Activated CD8-positive, alpha-beta T cell treated with anti-CD3 and anti-CD28 coated beads for 36 hours (primary cell): ENCODE measurements at regions not wholly inside any gene's neighbourhood (a gene's known extent, or its start where the extent isn't known, plus 50 kb on each side); places are given as distances from the start of the nearest gene placed in this dataset.

Source experiments
- ATAC-seq: fragments of 200-7000 bp; cut with Tn5 transposase; one replicate; pipeline ENCODE4 v1.10.0; 2021; ENCODE audit warnings: mild to moderate bottlenecking, moderate library complexity
- CTCF ChIA-PET: fragments of 350-600 bp; sonication (Branson Sonifier 250); formaldehyde crosslinking; loops from one replicate; lab custom pipeline; 2021; ENCODE audit warnings: antibody characterized with exemption; lab: Charles Lee
- POLR2A ChIA-PET: fragments of 350-600 bp; sonication (Branson Sonifier 250); formaldehyde crosslinking; loops from one replicate; lab custom pipeline; 2021; ENCODE audit warnings: antibody characterized with exemption; lab: Charles Lee
- DNase-seq: peaks from one replicate; pipeline ENCODE4 v3.0.0-alpha.2; 2020
- H3K27ac Mint-ChIP-seq: one replicate; pipeline ENCODE4 v1.8.0; 2021; ENCODE audit warnings: mild to moderate bottlenecking, mixed read lengths
- H3K27me3 Mint-ChIP-seq: one replicate; pipeline ENCODE4 v1.8.0; 2021; ENCODE audit warnings: mixed read lengths
- H3K36me3 Mint-ChIP-seq: one replicate; pipeline ENCODE4 v1.8.0; 2021; ENCODE audit warnings: low read depth, mixed read lengths
- H3K4me1 Mint-ChIP-seq: one replicate; pipeline ENCODE4 v1.8.0; 2021; ENCODE audit warnings: low read depth, mixed read lengths
- H3K4me3 Mint-ChIP-seq: one replicate; pipeline ENCODE4 v1.8.0; 2021; ENCODE audit warnings: mild to moderate bottlenecking, moderate library complexity, mixed read lengths
- H3K9me3 Mint-ChIP-seq: one replicate; pipeline ENCODE4 v1.8.0; 2021; ENCODE audit warnings: mixed read lengths
- intact Hi-C: fragments of 100-400 bp; cut with micrococcal nuclease; formaldehyde crosslinking; loops from one replicate; pipeline ENCODE4 v1.10.0; 2022
- TF ChIP-seq, protein P1 (sequence below): fragments of 200-600 bp; IDR thresholded peaks from one replicate; pipeline ENCODE4 v1.8.0; 2022; ENCODE audit warnings: antibody characterized with exemption, mild to moderate bottlenecking

DNA sequence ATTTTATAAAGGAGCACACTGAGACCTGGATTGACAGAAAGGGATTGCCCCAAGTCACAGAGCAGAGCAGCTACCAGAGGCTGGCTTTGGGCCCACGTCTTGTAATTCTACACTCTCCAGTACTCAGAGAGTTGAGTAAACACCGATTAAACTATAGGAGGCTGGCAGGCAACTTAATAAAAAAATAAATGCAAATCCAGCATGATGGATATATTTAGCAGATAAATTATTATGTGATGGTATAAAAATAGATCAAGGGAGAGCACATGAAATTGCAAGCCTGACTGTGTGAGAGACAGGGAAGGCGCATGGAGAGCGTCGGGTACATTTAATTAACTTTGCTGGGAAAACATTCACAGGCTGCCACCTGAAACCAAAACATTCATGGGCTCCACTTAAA is 87.7 kb upstream of the CCL2 start:
- intact Hi-C loops = no loop called here
- Mint-ChIP-seq H3K4me3 (no peak overlapping the region), H3K36me3 (no peaks in the 10 kb centered on the region), H3K9me3 (no peaks in the 10 kb centered on the region), H3K27me3 (peaks cover 13% of the 10 kb centered on the region), H3K4me1 (peaks cover 1% of the 10 kb centered on the region), H3K27ac (no peak overlapping the region)
- TF ChIP-seq, protein P1, sequence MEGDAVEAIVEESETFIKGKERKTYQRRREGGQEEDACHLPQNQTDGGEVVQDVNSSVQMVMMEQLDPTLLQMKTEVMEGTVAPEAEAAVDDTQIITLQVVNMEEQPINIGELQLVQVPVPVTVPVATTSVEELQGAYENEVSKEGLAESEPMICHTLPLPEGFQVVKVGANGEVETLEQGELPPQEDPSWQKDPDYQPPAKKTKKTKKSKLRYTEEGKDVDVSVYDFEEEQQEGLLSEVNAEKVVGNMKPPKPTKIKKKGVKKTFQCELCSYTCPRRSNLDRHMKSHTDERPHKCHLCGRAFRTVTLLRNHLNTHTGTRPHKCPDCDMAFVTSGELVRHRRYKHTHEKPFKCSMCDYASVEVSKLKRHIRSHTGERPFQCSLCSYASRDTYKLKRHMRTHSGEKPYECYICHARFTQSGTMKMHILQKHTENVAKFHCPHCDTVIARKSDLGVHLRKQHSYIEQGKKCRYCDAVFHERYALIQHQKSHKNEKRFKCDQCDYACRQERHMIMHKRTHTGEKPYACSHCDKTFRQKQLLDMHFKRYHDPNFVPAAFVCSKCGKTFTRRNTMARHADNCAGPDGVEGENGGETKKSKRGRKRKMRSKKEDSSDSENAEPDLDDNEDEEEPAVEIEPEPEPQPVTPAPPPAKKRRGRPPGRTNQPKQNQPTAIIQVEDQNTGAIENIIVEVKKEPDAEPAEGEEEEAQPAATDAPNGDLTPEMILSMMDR = no peak
- CTCF ChIA-PET = interaction anchor here (1.2 to 6.0 kb wide), 3 partner anchors 8 to 194 kb away, joined by 3 to 40 read pairs (median 3); partner anchors contain the start of gene CCL1
- ATAC-seq = no peak
- no peak for DNase-seq
- POLR2A ChIA-PET = no interaction called here

DNA sequence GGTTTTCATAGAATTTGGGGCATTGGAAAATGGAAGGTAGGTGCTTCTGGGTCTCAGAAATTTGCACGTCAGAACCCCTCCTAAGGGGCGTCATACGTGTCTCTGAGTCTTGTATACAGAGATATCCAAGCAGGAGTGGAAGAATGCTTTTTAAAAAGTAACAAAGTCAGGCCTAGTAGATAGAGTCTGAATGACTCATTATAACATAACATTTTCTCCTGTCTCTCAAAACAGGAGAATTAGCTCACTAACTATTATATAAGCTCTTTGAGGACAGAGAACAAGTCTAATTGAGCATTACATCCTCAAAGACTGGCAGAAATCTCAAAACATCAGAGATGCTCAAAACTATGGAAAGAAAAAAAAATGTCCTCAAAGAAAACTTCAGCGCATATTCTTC is 86.1 kb upstream of the CCL2 start:
- Mint-ChIP-seq H3K4me3 (no peak overlapping the region), H3K4me1 (peaks cover 1% of the 10 kb centered on the region), H3K36me3 (no peaks in the 10 kb centered on the region), H3K27me3 (peaks cover 13% of the 10 kb centered on the region), H3K9me3 (no peaks in the 10 kb centered on the region), H3K27ac (no peak overlapping the region)
- ATAC-seq = no peak
- ChIA-PET POLR2A (no interaction called here), CTCF (interaction anchor here (6.0 kb wide), 1 partner anchor 192 kb away, joined by 40 read pairs; the partner anchor contains the start of gene CCL1)
- no peak for DNase-seq
- TF ChIP-seq, protein P1 = no peak
- intact Hi-C loops = no loop called here

DNA sequence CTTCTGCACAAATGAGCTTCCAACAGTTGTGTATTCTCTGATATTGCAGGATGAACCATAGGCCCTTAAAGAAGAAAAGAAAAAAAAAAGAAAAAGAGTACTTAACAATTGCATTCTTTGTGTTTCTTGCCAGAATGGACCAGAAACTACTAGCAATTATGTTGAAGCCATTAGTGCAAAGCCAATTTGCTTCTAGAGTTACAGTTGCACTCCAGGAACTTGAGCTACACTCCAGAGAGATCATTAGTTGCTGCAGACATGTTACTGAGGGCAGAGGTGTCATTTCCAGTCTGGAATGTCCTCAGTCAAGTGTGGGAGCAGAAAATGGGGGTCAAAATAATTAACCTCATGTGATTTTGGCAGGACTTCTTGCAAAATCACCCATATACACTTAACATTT is 85.6 kb upstream of the CCL2 start:
- CTCF ChIA-PET = interaction anchor here (2.6 to 6.0 kb wide), 2 partner anchors 12 to 191 kb away, joined by 7 to 40 read pairs; partner anchors contain the start of gene CCL1
- H3K4me3 Mint-ChIP-seq = no peak overlapping the region
- peaks cover 10% of the 10 kb centered on the region for H3K27me3 Mint-ChIP-seq
- ATAC-seq = no peak
- TF ChIP-seq, protein P1 = no peak
- H3K9me3 Mint-ChIP-seq = no peaks in the 10 kb centered on the region
- POLR2A ChIA-PET = no interaction called here
- DNase-seq = no peak
- H3K27ac Mint-ChIP-seq = no peak overlapping the region
- intact Hi-C loops = no loop called here
- peaks cover 1% of the 10 kb centered on the region for H3K4me1 Mint-ChIP-seq
- no peaks in the 10 kb centered on the region for H3K36me3 Mint-ChIP-seq

DNA sequence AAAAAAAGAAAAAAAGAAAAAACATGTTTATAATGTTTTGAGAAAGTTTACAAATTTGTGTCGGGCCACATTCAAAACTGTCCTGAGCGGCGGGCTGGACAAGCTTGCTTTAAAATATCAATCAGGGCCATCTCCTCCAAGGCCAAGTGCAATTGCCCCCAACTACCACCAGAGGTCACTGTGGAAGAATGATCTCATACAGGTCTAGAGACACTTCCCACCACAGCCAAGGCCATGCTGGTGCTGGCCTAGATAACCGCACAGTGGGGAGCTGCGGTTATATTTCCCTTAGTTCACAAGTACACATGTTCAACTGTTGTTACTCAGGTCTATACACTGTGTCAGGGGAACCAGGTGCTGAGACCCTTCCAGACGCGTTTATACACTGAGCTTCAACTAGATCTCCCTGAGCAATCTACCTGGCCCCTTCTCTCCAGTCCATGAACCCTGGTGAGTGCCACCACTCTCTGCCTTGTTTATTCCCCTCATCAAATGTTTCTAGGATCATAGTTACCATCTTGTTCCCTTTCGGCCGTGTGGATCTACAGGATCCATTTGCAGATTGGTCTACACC is 83.8 kb upstream of the CCL2 start:
- H3K4me3 Mint-ChIP-seq = no peak overlapping the region
- TF ChIP-seq, protein P1 = peak; percentile 88
- CTCF ChIA-PET = interaction anchor here (0.6 to 6.0 kb wide), 29 partner anchors 10 to 206 kb away, joined by 3 to 40 read pairs (median 4); partner anchors contain the start of gene CCL1
- H3K27ac Mint-ChIP-seq = no peak overlapping the region
- intact Hi-C loops = no loop called here
- no peaks in the 10 kb centered on the region for H3K36me3 Mint-ChIP-seq
- H3K27me3 Mint-ChIP-seq = no peaks in the 10 kb centered on the region
- DNase-seq (peak; percentile 77), ATAC-seq (peak; percentile 83)
- no peaks in the 10 kb centered on the region for H3K9me3 Mint-ChIP-seq
- peaks cover 1% of the 10 kb centered on the region for H3K4me1 Mint-ChIP-seq
- POLR2A ChIA-PET = no interaction called here

DNA sequence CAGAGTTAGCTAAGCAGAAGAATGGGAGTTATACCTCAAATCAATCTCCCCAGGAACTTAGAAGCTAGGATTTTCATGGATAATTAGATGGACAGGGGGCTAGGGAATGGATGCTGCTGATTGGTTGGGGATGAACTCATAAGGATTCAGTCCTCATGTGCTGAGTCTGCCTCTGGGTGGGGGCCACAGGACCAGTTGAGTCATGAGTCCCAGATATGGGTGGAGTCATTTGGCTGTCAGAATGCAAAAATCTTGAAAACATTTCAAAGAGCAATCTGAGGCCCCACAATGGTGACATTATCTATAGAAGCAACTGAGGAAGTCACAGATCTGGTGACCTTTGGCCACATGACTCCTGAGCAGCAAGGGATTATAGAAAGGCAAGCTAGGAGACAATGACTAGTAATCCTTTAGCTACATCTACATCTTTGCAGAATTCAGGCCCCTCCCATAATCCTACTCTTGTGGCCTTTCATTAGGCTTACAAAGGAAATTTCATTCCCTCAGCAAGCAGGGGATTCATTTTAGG is 82.6 kb upstream of the CCL2 start:
- ChIA-PET POLR2A (no interaction called here), CTCF (interaction anchor here (1.6 to 6.0 kb wide), 4 partner anchors 13 to 205 kb away, joined by 7 to 40 read pairs (median 10); partner anchors contain the start of gene CCL1)
- H3K4me1 Mint-ChIP-seq = peaks cover 1% of the 10 kb centered on the region
- no peak for ATAC-seq
- H3K27me3 Mint-ChIP-seq = no peaks in the 10 kb centered on the region
- H3K36me3 Mint-ChIP-seq = no peaks in the 10 kb centered on the region
- H3K4me3 Mint-ChIP-seq = no peak overlapping the region
- TF ChIP-seq, protein P1 = no peak
- no peak overlapping the region for H3K27ac Mint-ChIP-seq
- no peaks in the 10 kb centered on the region for H3K9me3 Mint-ChIP-seq
- intact Hi-C loops = no loop called here
- DNase-seq = no peak
